Brain microvascular endothelial cell (primary cell): ENCODE measurements at regions not wholly inside any gene's neighbourhood (a gene's known extent, or its start where the extent isn't known, plus 50 kb on each side); places are given as distances from the start of the nearest gene placed in this dataset.
"Not testable (repeated sequence)": the region's sequence is repeated elsewhere in the genome, so short reads cannot be mapped to it uniquely, and the experiment has no call there.

Experiments
- DNase-seq: peaks from one replicate; pipeline ENCODE4 v3.0.0-alpha.2; 2020
- H3K27ac ChIP-seq: fragments of 250-450 bp; sonication (Bioruptor Pico); 2 replicates; pipeline ENCODE4 v1.5.1; 2020; ENCODE audit warnings: mild to moderate bottlenecking, moderate library complexity
- H3K27me3 ChIP-seq: fragments of 250-450 bp; sonication (Bioruptor Pico); replicated peaks from 2 replicates; pipeline ENCODE4 v1.5.1; 2020; ENCODE audit warnings: mild to moderate bottlenecking
- H3K36me3 ChIP-seq: fragments of 250-450 bp; sonication (Bioruptor Pico); replicated peaks from 2 replicates; pipeline ENCODE4 v1.5.1; 2020; ENCODE audit warnings: mild to moderate bottlenecking
- H3K4me3 ChIP-seq: 2 replicates; pipeline ENCODE4 v1.5.1; 2011; ENCODE audit warnings: low read depth, mild to moderate bottlenecking, control low read depth, low read length, moderate library complexity
- in situ Hi-C: cut with HindIII; loops from 2 replicates; pipeline ENCODE4 v1.10.0; 2017; ENCODE audit warnings: low sequenced_read_pairs, low pct_ligation_motif_present
- TF ChIP-seq, protein P1 (sequence below): IDR thresholded peaks from 2 replicates; pipeline ENCODE4 v1.5.1; 2011; ENCODE audit warnings: low read depth, mild to moderate bottlenecking, moderate library complexity, low read length, control low read depth, inconsistent platforms; ENCODE audit errors: missing control alignments

DNA sequence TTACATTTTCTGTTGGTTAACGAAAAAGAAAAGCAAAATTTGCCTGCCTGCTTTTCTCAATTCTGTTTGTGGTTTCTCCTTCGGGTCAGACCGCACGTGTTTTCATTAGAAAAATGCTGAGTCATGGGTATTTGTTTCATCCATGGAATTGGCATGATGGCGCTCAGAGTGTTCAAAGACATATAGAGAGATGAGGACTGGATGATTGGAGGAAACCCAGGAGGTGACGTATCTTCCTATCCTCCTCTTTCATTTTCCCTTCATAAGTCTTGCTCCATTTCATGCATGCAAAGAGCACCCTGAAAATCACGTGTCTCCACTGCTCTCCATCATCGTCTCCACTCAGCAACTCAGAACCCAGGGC is 353.8 kb upstream of the WWC1 start:
- H3K36me3 ChIP-seq, result no peaks in the 10 kb centered on the region
- H3K27me3 ChIP-seq, result no peaks in the 10 kb centered on the region
- H3K27ac ChIP-seq, result no peak overlapping the region
- TF ChIP-seq, protein P1, sequence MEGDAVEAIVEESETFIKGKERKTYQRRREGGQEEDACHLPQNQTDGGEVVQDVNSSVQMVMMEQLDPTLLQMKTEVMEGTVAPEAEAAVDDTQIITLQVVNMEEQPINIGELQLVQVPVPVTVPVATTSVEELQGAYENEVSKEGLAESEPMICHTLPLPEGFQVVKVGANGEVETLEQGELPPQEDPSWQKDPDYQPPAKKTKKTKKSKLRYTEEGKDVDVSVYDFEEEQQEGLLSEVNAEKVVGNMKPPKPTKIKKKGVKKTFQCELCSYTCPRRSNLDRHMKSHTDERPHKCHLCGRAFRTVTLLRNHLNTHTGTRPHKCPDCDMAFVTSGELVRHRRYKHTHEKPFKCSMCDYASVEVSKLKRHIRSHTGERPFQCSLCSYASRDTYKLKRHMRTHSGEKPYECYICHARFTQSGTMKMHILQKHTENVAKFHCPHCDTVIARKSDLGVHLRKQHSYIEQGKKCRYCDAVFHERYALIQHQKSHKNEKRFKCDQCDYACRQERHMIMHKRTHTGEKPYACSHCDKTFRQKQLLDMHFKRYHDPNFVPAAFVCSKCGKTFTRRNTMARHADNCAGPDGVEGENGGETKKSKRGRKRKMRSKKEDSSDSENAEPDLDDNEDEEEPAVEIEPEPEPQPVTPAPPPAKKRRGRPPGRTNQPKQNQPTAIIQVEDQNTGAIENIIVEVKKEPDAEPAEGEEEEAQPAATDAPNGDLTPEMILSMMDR, result no peak
- no peak overlapping the region for H3K4me3 ChIP-seq
- in situ Hi-C loops, result no loop called here
- DNase-seq, result no peak

DNA sequence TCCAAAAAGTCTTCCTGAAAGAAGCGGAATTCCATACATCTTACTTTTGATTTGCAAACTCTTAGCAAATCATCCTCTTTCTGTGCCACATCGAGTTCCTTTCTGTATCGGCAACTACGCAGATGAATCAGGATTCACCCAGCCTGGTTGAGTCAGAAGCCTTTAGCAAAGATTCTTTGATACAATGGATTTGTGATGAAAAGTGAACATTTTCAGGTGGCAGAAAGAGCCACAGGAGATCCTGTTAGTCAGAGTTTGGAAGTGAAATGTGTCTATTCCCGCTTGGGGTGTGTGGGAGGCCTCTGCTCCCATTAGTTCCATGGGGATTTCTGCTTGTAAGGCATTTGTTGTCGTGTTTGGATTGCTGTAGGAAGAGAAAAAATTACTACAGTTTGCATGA is 351.8 kb upstream of the WWC1 start:
- TF ChIP-seq, protein P1, result no peak
- no peak overlapping the region for H3K4me3 ChIP-seq
- no peak overlapping the region for H3K27ac ChIP-seq
- no peaks in the 10 kb centered on the region for H3K27me3 ChIP-seq
- no peaks in the 10 kb centered on the region for H3K36me3 ChIP-seq
- DNase-seq, result no peak
- in situ Hi-C loops, result no loop called here

DNA sequence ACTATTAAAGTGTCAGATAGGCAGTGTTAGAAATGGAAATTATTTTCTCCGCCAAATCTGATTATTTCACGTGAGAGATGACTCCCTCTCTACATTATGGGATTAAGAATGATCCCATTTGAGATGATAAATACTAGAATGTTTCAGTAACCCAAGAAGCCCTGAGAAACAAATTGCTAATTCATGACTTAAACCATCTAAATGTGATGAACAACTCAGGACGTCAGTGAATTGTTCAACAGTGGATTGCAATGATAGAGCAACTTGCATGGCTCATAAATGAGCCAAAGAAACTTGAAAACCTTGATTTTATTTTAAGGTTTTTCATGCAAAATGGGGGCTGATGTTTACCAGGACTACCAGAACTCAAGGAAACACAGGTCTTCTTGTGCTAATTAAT is 350.5 kb upstream of the WWC1 start:
- DNase-seq, result no peak
- Histone ChIP-seq H3K4me3 (no peak overlapping the region), H3K27me3 (no peaks in the 10 kb centered on the region), H3K27ac (no peak overlapping the region), H3K36me3 (no peaks in the 10 kb centered on the region)
- in situ Hi-C loops, result no loop called here
- TF ChIP-seq, protein P1, result no peak

DNA sequence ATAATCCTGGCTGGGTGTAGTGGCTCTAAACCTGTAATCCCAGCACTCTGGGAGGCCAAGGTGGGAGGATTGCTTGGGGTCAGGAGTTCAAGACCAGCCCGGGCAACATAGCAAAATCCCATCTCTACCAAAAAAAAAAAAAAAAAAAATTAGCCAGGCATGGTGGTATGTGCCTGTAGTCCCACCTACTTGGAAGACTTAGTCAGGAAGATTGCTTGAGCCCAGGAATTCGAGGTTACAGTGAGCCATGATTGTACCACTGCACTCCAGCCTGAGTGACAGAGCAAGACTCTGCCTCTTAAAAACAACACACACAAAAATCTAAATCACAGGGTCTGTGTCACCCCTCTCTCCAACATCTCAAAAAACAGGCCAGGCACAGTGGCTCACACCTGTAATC is 349.9 kb upstream of the WWC1 start:
- H3K27ac ChIP-seq, H3K27me3 ChIP-seq, in situ Hi-C loops, H3K36me3 ChIP-seq, DNase-seq, H3K4me3 ChIP-seq: not testable (repeated sequence)

DNA sequence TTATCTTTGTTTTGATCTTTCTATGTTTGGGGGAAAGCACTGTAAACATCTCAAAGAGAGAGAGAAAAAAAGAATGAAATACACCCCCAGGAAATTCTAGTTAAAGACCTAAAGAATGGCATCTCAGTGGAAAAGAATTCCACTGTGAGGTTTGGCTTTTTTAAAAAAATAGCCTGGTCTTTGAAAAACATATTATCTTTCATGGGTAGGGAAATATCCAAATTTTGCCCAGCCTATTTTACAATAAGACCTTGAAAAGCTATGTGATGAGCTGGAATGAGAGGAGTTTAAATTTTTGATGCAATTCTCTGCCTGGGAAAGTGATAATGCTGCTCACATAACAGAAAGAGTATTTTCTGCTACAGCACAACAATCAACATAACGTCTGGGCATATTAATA is 348.1 kb upstream of the WWC1 start:
- Histone ChIP-seq H3K4me3 (no peak overlapping the region), H3K27me3 (no peaks in the 10 kb centered on the region), H3K27ac (no peak overlapping the region), H3K36me3 (no peaks in the 10 kb centered on the region)
- TF ChIP-seq, protein P1, result no peak
- in situ Hi-C loops, result no loop called here
- DNase-seq, result no peak

DNA sequence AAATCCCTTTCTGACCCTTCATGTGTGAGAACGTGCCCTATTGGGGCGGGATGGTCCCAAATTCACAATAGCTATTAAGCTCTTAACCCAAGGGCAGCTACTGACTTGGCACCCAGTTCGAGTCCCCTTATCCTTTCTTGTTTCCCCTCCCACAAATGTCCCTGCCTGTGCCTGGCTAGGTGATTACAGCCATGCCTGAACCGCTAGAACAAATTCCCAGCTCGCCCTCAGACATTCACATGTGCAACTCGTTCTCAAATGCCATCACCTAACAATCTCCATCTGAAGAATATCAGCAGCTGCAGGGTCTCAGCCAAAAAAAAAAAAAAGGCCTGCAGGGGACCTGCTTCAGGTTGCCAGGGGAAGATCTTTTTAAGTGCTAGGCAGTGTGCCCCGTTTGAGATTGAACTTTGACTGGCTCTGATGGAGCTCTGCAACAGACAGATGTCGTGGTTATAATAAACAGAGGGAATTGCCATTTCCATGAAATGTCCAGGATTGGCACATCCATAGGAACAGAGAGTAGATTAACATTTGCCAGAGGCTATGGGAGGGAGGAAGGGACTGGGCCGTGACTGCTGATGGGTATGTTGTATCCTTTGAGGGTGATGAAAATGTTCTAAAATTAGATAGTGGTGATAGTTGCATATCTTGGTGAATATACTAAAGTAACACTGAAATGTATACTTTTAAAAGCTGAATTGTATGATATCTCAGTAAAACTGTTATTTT is 347.2 kb upstream of the WWC1 start:
- H3K27ac ChIP-seq, result no peak overlapping the region
- H3K27me3 ChIP-seq, result no peaks in the 10 kb centered on the region
- DNase-seq, result no peak
- H3K36me3 ChIP-seq, result no peaks in the 10 kb centered on the region
- TF ChIP-seq, protein P1, result no peak
- in situ Hi-C loops, result no loop called here
- H3K4me3 ChIP-seq, result no peak overlapping the region
